Ovary (tissue), 3 donors: ENCODE measurements at regions not wholly inside any gene's neighbourhood (a gene's known extent, or its start where the extent isn't known, plus 50 kb on each side); places are given as distances from the start of the nearest gene placed in this dataset.

Experiments
- CTCF ChIP-seq, 3 donors: fragments of 450-650 bp in 2 of 3; fragments of 200-600 bp in 1 of 3; IDR thresholded peaks; one replicate each; pipeline versions ENCODE4 v1.5.1 to v1.8.0; 2016 to 2022; ENCODE audit warnings: antibody characterized with exemption in 3 of 3, mild to moderate bottlenecking in 1 of 3
- EP300 ChIP-seq: sonication (generic); formaldehyde crosslinking; IDR thresholded peaks from one replicate; pipeline ENCODE4 v1.6.1; 2017; ENCODE audit warnings: antibody characterized with exemption
- POLR2A ChIP-seq: fragments of 450-650 bp; IDR thresholded peaks from one replicate; pipeline ENCODE4 v1.6.1; 2017; ENCODE audit warnings: antibody characterized with exemption, mild to moderate bottlenecking, moderate library complexity
- donor health status: DM: no; HTN: no; CAD: no.

- no peak for TF ChIP-seq EP300
- no peak for TF ChIP-seq CTCF (IDR thresholded peaks at IDR 0.05)
- TF ChIP-seq POLR2A = no peak
Measured at GRCh38 chr1:4590756-4591155, 63.7 kb upstream of the AJAP1 start.
